Upper lobe of left lung (tissue), 6 donors: ENCODE measurements at regions not wholly inside any gene's neighbourhood (a gene's known extent, or its start where the extent isn't known, plus 50 kb on each side); places are given as distances from the start of the nearest gene placed in this dataset.

ENCODE experiments used
- ATAC-seq, 2 donors: fragments of 200-7000 bp; cut with Tn5 transposase; one replicate each; pipeline ENCODE4 v1.9.1; 2022; ENCODE audit warnings: mild to moderate bottlenecking in 2 of 2, moderate library complexity in 2 of 2; ENCODE audit not compliant: low FRiP score in 2 of 2
- DNase-seq, 2 donors: peaks; one replicate each; pipeline ENCODE4 v3.0.0-alpha.2; 2019 to 2020
- H3K27ac ChIP-seq, 4 donors: fragments of 200-600 bp; sonication (generic); one replicate each; pipeline ENCODE4 v1.5.1; 2016 to 2019
- H3K27me3 ChIP-seq, 4 donors: fragments of 200-600 bp; sonication (generic); one replicate each; pipeline ENCODE4 v1.5.1; 2017 to 2019
- H3K36me3 ChIP-seq, 4 donors: fragments of 200-600 bp; sonication (generic); one replicate each; pipeline ENCODE4 v1.5.1; 2016 to 2019
- H3K4me1 ChIP-seq, 4 donors: fragments of 200-600 bp; sonication (generic); one replicate each; pipeline ENCODE4 v1.5.1; 2018 to 2019
- H3K4me3 ChIP-seq, 4 donors: fragments of 200-600 bp; sonication (generic); one replicate each; pipeline ENCODE4 v1.5.1; 2017 to 2019; ENCODE audit warnings: mild to moderate bottlenecking in 2 of 4, moderate library complexity in 1 of 4
- H3K9me3 ChIP-seq, 4 donors: fragments of 200-600 bp; sonication (generic); one replicate each; pipeline ENCODE4 v1.5.1; 2018 to 2019
- EP300 ChIP-seq, 4 donors: sonication (generic); formaldehyde crosslinking; IDR thresholded peaks; one replicate each; pipeline ENCODE4 v1.5.1; 2017; ENCODE audit warnings: antibody characterized with exemption in 4 of 4, control low read depth in 2 of 4
- POLR2A ChIP-seq, 4 donors: fragments of 450-650 bp; IDR thresholded peaks; one replicate each; pipeline ENCODE4 v1.5.1; 2016 to 2017; ENCODE audit warnings: antibody characterized with exemption in 4 of 4, mild to moderate bottlenecking in 2 of 4
- POLR2AphosphoS5 ChIP-seq, 2 donors: sonication (generic); formaldehyde crosslinking; IDR thresholded peaks; one replicate each; pipeline ENCODE4 v1.5.1; 2017; ENCODE audit warnings: antibody characterized with exemption in 2 of 2
- WGBS, 2 donors: methylation state at CpG; one replicate each; pipeline ENCODE4 v1.1.5; 2017 to 2018; 5-methylcytosine and 5-hydroxymethylcytosine counted together
- TF ChIP-seq, protein P1 (sequence below), 6 experiments: fragments of 450-650 bp in 4 of 6; fragments of 200-600 bp in 2 of 6; sonication (generic) in 2 of 6; IDR thresholded peaks; one replicate each; pipeline ENCODE4 v1.5.1; 2016 to 2019; ENCODE audit warnings: antibody characterized with exemption in 6 of 6
- donor health status: DM: no; HTN: no; CAD: no; lungs with moderate emphysema.
- donor health status: DM: no; HTN: yes; CAD: no; lungs with severe emphysema.

DNA sequence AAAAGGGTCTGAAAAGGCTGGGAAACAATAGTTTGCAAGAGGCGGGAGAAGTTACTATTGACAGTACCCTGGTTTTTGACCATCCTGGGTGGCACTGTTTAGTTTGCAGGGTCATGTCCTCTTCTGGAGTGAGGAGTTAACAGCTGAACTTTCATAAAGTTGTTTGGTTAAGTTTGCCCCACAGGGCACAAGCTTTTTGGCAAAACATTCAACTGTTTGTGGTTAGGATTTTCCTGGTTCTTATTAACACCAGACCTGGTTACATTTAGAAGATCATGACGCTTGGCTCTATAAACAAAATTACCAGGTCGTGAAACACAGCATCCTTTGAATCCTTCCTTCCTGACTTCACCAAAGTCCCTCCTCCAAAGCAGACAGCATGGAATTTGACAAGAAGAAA is 106.1 kb downstream of the RIN2 start:
- DNase-seq (no peak), ATAC-seq (no peak)
- 56 to 60% methylated on average over 3 of the region's 3 CpGs for WGBS, 2 donors
- Histone ChIP-seq H3K4me3 (no peak overlapping the region), H3K27me3 (no peaks in the 10 kb centered on the region), H3K27ac (no peak overlapping the region), H3K36me3 (no peaks in the 10 kb centered on the region), H3K4me1 (peaks cover 0 to 7% (median 6%) of the 10 kb centered on the region in 4 donors), H3K9me3 (no peaks in the 10 kb centered on the region)
- TF ChIP-seq EP300 (IDR thresholded peaks at IDR 0.05) (no peak), POLR2AphosphoS5 (IDR thresholded peaks at IDR 0.05) (no peak), POLR2A (IDR thresholded peaks at IDR 0.05) (no peak)
- TF ChIP-seq, protein P1, sequence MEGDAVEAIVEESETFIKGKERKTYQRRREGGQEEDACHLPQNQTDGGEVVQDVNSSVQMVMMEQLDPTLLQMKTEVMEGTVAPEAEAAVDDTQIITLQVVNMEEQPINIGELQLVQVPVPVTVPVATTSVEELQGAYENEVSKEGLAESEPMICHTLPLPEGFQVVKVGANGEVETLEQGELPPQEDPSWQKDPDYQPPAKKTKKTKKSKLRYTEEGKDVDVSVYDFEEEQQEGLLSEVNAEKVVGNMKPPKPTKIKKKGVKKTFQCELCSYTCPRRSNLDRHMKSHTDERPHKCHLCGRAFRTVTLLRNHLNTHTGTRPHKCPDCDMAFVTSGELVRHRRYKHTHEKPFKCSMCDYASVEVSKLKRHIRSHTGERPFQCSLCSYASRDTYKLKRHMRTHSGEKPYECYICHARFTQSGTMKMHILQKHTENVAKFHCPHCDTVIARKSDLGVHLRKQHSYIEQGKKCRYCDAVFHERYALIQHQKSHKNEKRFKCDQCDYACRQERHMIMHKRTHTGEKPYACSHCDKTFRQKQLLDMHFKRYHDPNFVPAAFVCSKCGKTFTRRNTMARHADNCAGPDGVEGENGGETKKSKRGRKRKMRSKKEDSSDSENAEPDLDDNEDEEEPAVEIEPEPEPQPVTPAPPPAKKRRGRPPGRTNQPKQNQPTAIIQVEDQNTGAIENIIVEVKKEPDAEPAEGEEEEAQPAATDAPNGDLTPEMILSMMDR (IDR thresholded peaks at IDR 0.05), result no peak

DNA sequence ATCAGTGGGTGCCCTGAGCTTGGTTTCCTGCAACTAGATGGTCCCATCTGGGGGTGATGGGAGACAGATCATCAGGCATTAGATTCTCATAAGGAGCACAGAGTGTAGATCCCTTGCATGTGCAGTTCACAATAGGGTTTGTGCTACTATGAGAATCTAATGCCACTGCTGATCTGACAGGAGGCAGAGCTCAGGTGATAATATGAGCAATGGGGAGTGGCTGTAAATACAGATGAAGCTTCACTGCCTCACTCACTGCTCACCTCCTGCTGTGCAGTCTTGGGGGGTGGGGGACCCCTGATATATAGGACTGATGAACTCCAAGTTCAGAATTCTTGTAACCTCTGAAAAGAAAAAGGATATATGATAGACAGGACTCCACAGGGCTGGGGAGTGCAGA is 108.0 kb downstream of the RIN2 start:
- no peak overlapping the region for H3K4me3 ChIP-seq
- TF ChIP-seq POLR2A (IDR thresholded peaks at IDR 0.05) (no peak), EP300 (IDR thresholded peaks at IDR 0.05) (no peak)
- TF ChIP-seq, protein P1 (IDR thresholded peaks at IDR 0.05), result no peak
- no peaks in the 10 kb centered on the region for H3K27me3 ChIP-seq
- no peaks in the 10 kb centered on the region for H3K36me3 ChIP-seq
- ATAC-seq (no peak), DNase-seq (no peak)
- no peak overlapping the region for H3K27ac ChIP-seq
- peaks cover 0 to 7% (median 6%) of the 10 kb centered on the region in 4 donors for H3K4me1 ChIP-seq
- H3K9me3 ChIP-seq, result no peaks in the 10 kb centered on the region

DNA sequence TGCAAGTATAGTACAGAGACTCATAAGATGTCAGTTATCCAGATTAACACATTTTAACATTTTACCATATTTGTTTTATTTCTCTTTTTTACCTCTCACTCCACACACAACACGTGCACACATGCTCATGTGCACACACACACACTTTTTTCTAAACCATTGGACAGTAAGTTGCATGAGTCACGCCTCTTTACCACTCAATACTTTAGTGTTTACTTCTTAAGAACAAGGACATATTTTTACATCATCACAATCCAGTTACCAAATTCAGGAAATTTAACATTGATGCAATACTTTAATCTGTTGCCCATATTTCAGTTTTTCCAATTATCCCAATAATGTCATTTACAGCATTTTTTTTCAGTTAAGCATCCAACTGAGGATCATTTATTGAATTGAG is 109.0 kb downstream of the RIN2 start:
- Histone ChIP-seq H3K27me3 (no peaks in the 10 kb centered on the region), H3K9me3 (no peaks in the 10 kb centered on the region), H3K4me3 (no peak overlapping the region), H3K36me3 (peaks cover 0 to 4% (median 2%) of the 10 kb centered on the region in 4 donors), H3K4me1 (peaks cover 0 to 7% (median 6%) of the 10 kb centered on the region in 4 donors), H3K27ac (peak overlapping the region in 2 of 4 donors; percentile 53 to 67)
- DNase-seq (no peak), ATAC-seq (no peak)
- TF ChIP-seq EP300 (IDR thresholded peaks at IDR 0.05) (peak in 1 of 4 donors; percentile 93), POLR2AphosphoS5 (IDR thresholded peaks at IDR 0.05) (peak in 1 of 2 donors; percentile 59), POLR2A (IDR thresholded peaks at IDR 0.05) (no peak)
- TF ChIP-seq, protein P1 (IDR thresholded peaks at IDR 0.05), result no peak
- 44 to 53% methylated on average over 2 of the region's 2 CpGs for WGBS, 2 donors

DNA sequence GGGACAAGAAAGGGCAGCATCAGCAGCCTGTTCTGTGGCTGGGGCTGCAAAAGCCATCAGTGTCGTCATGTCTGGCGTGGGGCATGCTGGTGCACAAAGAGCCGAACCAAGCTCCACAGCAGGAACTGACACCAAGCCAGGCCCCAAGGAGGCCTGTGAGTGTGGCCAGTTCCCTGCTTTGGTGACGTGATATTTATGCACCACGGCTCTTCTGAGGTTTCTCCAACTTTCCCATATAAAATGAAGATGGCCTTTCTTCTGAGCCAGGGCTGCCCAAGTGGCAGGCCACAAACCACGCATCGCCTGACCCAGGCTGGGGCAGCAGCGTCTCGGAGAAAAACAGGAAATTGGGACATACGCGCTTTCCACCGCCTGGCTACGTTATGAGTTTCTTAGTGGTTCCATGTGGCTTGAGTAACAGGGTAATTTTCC is 109.9 kb downstream of the RIN2 start:
- H3K27ac ChIP-seq, result peak overlapping the region in 3 of 4 donors; percentile 53 to 67 (median 60)

More for the DNA sequence above, 109.9 kb downstream of the RIN2 start:
- H3K36me3 ChIP-seq, result peaks cover 0 to 10% (median 2%) of the 10 kb centered on the region in 4 donors
- TF ChIP-seq, protein P1 (IDR thresholded peaks at IDR 0.05), result no peak
- TF ChIP-seq POLR2AphosphoS5 (IDR thresholded peaks at IDR 0.05) (no peak), EP300 (IDR thresholded peaks at IDR 0.05) (no peak), POLR2A (IDR thresholded peaks at IDR 0.05) (no peak)
- no peaks in the 10 kb centered on the region for H3K27me3 ChIP-seq
- peak; percentile 38 to 81 for ATAC-seq
- peaks cover 0 to 7% (median 6%) of the 10 kb centered on the region in 4 donors for H3K4me1 ChIP-seq
- H3K4me3 ChIP-seq, result no peak overlapping the region
- DNase-seq, result peak; percentile 32 to 68
- 85 to 90% methylated on average over 10 to 13 of the region's 13 CpGs for WGBS, 2 donors
- H3K9me3 ChIP-seq, result no peaks in the 10 kb centered on the region
